ENCODE measurements at regions not wholly inside any gene's neighbourhood (a gene's known extent, or its start where the extent isn't known, plus 50 kb on each side); places are given as distances from the start of the nearest gene placed in this dataset.

DNA sequence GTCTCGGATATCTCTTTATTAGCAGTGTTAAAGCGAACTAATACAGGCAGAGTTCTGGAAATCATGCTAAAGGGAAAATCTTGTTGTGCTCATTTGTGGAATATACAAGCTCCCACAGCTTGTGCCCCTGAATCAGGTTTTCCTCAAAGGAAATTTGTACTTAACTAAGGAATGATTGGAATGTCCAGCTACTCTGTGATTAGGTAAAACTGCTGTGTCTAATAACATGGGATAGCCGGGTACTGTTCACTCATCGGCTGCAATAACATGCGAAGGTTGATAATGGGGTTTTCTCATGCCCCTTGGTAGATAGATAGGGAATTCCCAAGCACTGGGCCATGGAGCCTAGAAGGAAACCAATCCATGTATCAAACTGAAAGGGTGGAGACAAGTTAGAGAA is 306.7 kb downstream of the NR2F1-AS1 start:
- no peak overlapping the region for H2AFZ ChIP-seq (ENCODE audit: low read depth, low read length)
- H3K9ac ChIP-seq (ENCODE audit: low read length): no peak overlapping the region
- no peaks in the 10 kb centered on the region for H3K4me1 ChIP-seq (ENCODE audit: low read length)
- no peaks in the 10 kb centered on the region for H4K20me1 ChIP-seq (ENCODE audit: insufficient read depth, low read length)
- no peak overlapping the region for H3K4me3 ChIP-seq (ENCODE audit: low read length)
- no peaks in the 10 kb centered on the region for H3K9me3 ChIP-seq (ENCODE audit: insufficient read depth, low read length)
- H3K79me2 ChIP-seq (ENCODE audit: low read length): no peaks in the 10 kb centered on the region
- no peaks in the 10 kb centered on the region for H3K36me3 ChIP-seq (replicated peaks; ENCODE audit: low read depth, low read length)
- H3K4me2 ChIP-seq (ENCODE audit: low read length): no peak overlapping the region
- no peak for TF ChIP-seq EZH2phosphoT487 (IDR thresholded peaks at IDR 0.05; ENCODE audit: low read depth)
- TF ChIP-seq, protein P1, sequence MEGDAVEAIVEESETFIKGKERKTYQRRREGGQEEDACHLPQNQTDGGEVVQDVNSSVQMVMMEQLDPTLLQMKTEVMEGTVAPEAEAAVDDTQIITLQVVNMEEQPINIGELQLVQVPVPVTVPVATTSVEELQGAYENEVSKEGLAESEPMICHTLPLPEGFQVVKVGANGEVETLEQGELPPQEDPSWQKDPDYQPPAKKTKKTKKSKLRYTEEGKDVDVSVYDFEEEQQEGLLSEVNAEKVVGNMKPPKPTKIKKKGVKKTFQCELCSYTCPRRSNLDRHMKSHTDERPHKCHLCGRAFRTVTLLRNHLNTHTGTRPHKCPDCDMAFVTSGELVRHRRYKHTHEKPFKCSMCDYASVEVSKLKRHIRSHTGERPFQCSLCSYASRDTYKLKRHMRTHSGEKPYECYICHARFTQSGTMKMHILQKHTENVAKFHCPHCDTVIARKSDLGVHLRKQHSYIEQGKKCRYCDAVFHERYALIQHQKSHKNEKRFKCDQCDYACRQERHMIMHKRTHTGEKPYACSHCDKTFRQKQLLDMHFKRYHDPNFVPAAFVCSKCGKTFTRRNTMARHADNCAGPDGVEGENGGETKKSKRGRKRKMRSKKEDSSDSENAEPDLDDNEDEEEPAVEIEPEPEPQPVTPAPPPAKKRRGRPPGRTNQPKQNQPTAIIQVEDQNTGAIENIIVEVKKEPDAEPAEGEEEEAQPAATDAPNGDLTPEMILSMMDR (IDR thresholded peaks at IDR 0.05; ENCODE audit: low read depth, low read length): no peak
- no peak overlapping the region for H3K27ac ChIP-seq (ENCODE audit: low read length)
- no peaks in the 10 kb centered on the region for H3K27me3 ChIP-seq (ENCODE audit: low read depth, low read length)

DNA sequence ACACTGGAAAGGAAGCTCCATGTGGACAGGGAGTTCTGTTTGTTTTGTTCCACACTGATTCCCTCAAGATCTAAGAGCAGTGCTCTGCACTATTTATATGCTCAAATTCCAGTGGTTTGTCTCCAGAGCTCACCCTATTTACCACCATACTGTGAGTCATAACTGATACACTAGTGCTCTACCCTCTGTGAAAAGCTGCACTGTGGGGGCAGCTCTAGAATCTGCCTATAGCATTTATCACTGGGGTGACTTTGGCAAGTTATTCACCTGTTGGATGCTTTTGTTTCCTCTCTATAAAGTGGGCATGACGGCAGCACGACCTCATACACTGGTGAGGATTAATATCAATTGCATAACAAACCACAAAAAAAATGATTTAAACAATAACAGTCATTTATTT is 307.8 kb downstream of the NR2F1-AS1 start:
- Histone ChIP-seq H3K79me2 (ENCODE audit: low read length) (no peaks in the 10 kb centered on the region), H3K9ac (ENCODE audit: low read length) (no peak overlapping the region), H2AFZ (ENCODE audit: low read depth, low read length) (no peak overlapping the region), H3K4me1 (ENCODE audit: low read length) (no peaks in the 10 kb centered on the region), H3K27ac (ENCODE audit: low read length) (no peak overlapping the region), H3K4me2 (ENCODE audit: low read length) (no peak overlapping the region), H3K36me3 (replicated peaks; ENCODE audit: low read depth, low read length) (no peaks in the 10 kb centered on the region), H3K4me3 (ENCODE audit: low read length) (no peak overlapping the region), H3K27me3 (ENCODE audit: low read depth, low read length) (no peaks in the 10 kb centered on the region), H3K9me3 (ENCODE audit: insufficient read depth, low read length) (no peaks in the 10 kb centered on the region), H4K20me1 (ENCODE audit: insufficient read depth, low read length) (no peaks in the 10 kb centered on the region)
- TF ChIP-seq, protein P1 (IDR thresholded peaks at IDR 0.05; ENCODE audit: low read depth, low read length): no peak
- no peak for TF ChIP-seq EZH2phosphoT487 (IDR thresholded peaks at IDR 0.05; ENCODE audit: low read depth)

DNA sequence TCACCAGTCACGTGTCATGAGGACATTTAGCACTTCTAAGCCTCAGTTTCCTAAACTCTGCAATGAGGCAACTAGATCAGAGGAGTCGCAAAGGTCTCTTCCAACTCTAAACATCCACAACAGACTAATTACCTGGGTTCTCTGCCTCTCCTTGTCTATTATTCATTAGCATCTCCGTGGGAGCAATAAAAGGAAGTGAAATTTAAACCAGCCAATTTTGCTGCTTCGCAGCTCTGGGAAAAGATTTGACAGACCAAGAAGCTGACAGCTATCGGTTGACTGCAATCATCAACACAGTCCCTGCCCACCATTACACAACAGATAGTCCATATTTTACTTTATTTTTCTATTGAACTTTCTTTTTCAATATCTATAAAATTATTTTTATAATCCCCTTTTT is 308.9 kb downstream of the NR2F1-AS1 start:
- Histone ChIP-seq H3K4me1 (ENCODE audit: low read length) (no peaks in the 10 kb centered on the region), H3K27ac (ENCODE audit: low read length) (no peak overlapping the region), H3K36me3 (replicated peaks; ENCODE audit: low read depth, low read length) (no peaks in the 10 kb centered on the region), H3K4me2 (ENCODE audit: low read length) (no peak overlapping the region), H3K9me3 (ENCODE audit: insufficient read depth, low read length) (no peaks in the 10 kb centered on the region), H4K20me1 (ENCODE audit: insufficient read depth, low read length) (no peaks in the 10 kb centered on the region), H3K9ac (ENCODE audit: low read length) (no peak overlapping the region), H3K27me3 (ENCODE audit: low read depth, low read length) (no peaks in the 10 kb centered on the region), H2AFZ (ENCODE audit: low read depth, low read length) (no peak overlapping the region), H3K4me3 (ENCODE audit: low read length) (no peak overlapping the region), H3K79me2 (ENCODE audit: low read length) (no peaks in the 10 kb centered on the region)
- TF ChIP-seq, protein P1 (IDR thresholded peaks at IDR 0.05; ENCODE audit: low read depth, low read length): no peak
- no peak for TF ChIP-seq EZH2phosphoT487 (IDR thresholded peaks at IDR 0.05; ENCODE audit: low read depth)

DNA sequence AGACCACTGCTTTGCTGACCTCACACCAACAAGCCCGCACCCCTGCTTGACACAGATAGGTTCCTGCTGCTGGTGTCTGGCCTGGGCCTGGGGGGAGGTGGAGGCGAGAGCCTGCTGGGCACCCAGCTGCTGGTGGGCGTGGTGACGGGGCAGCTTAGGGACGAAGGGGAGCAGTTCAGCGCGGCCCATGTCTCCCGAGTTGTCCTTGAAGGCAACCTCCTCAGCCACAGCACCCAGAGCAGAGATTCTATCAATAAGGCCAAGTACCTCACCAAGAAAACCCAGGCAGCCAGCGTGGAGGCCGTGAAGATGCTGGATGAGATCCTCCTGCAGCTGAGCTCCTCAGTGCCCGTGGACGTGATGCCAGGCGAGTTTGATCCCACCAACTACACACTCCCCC is 313.3 kb downstream of the NR2F1-AS1 start:
- Histone ChIP-seq H3K9ac (ENCODE audit: low read length) (no peak overlapping the region), H3K4me3 (ENCODE audit: low read length) (no peak overlapping the region), H2AFZ (ENCODE audit: low read depth, low read length) (no peak overlapping the region), H3K79me2 (ENCODE audit: low read length) (no peaks in the 10 kb centered on the region), H3K4me1 (ENCODE audit: low read length) (no peaks in the 10 kb centered on the region), H3K4me2 (ENCODE audit: low read length) (no peak overlapping the region), H3K27me3 (ENCODE audit: low read depth, low read length) (no peaks in the 10 kb centered on the region), H4K20me1 (ENCODE audit: insufficient read depth, low read length) (no peaks in the 10 kb centered on the region), H3K27ac (ENCODE audit: low read length) (no peak overlapping the region), H3K36me3 (replicated peaks; ENCODE audit: low read depth, low read length) (no peaks in the 10 kb centered on the region), H3K9me3 (ENCODE audit: insufficient read depth, low read length) (no peaks in the 10 kb centered on the region)
- TF ChIP-seq, protein P1 (IDR thresholded peaks at IDR 0.05; ENCODE audit: low read depth, low read length): no peak
- TF ChIP-seq EZH2phosphoT487 (IDR thresholded peaks at IDR 0.05; ENCODE audit: low read depth): no peak

Measured in OCI-LY3 (cell line).